Keratinocyte (primary cell): ENCODE measurements at regions not wholly inside any gene's neighbourhood (a gene's known extent, or its start where the extent isn't known, plus 50 kb on each side); places are given as distances from the start of the nearest gene placed in this dataset.

ENCODE experiments used
- CTCF ChIP-seq, 3 experiments: IDR thresholded peaks in 1 of 3; conservative IDR thresholded peaks in 1 of 3; optimal IDR thresholded peaks in 1 of 3; 2 replicates in 2 of 3; 3 replicates in 1 of 3; pipeline versions ENCODE3 to v1.5.1; 2011; ENCODE audit warnings: low read length in 3 of 3, mild to moderate bottlenecking in 3 of 3, moderate library complexity in 2 of 3, control low read depth in 1 of 3, inconsistent platforms in 1 of 3; ENCODE audit not compliant: insufficient read depth in 2 of 3; ENCODE audit errors: extremely low read depth in 1 of 3
- EZH2 ChIP-seq: IDR thresholded peaks from one replicate; pipeline ENCODE4 v1.6.1; 2012; ENCODE audit warnings: inconsistent platforms, mild to moderate bottlenecking, low read length, moderate library complexity

GRCh38 chr2:188158337-188159100 lies 133.2 kb upstream of the GULP1 start:
- TF ChIP-seq CTCF (optimal IDR thresholded peaks at IDR 0.05 in 1 of 3, IDR thresholded peaks at IDR 0.05 in 1 of 3, conservative IDR thresholded peaks at IDR 0.05 in 1 of 3; ENCODE audit: extremely low read depth in 1 of 3, insufficient read depth in 2 of 3, low read length in 3 of 3) (no peak), EZH2 (no peak)
